ENCODE measurements at regions not wholly inside any gene's neighbourhood (a gene's known extent, or its start where the extent isn't known, plus 50 kb on each side); places are given as distances from the start of the nearest gene placed in this dataset.
"Not testable (repeated sequence)": the region's sequence is repeated elsewhere in the genome, so short reads cannot be mapped to it uniquely, and the experiment has no call there.

DNA sequence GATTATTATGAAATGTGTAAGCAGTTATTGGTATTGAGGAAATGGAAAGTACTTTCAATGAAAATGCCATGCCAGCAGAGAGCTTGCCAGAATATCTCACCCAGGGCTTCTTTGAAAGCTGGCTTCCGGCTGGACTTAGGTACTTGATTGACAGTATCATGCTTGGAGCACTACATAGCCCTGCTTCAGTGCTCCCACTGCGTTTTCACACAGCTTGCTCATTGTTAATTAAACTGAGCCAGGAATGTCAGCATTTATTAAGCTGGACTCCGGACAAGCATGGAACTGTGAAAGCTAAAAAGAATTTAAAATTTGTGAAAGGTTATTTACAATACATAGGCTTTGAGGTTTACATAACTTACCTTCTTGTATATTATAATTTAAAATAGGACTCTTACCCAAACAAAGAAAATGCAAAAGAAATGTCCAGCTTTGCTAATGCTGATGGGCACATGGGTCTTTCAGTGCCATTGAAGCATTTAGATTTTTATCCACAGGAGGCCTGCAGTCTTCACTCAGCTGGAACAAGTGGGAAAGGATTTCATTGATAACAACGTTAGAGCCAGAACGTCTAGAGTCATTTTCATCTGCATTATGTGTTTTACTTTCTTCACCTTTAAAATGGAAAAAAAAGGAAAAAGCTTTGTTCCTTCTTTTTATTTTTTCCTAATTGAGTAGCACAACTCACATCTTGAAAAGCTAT is 1335.7 kb downstream of the KHDRBS2 start:
- TF ChIP-seq MYC (IDR thresholded peaks at IDR 0.05; ENCODE audit: low read depth, low read length): not testable (repeated sequence)
- TF ChIP-seq, protein P1, sequence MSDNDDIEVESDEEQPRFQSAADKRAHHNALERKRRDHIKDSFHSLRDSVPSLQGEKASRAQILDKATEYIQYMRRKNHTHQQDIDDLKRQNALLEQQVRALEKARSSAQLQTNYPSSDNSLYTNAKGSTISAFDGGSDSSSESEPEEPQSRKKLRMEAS (IDR thresholded peaks at IDR 0.05; ENCODE audit: low read depth, low read length): not testable (repeated sequence)
- TF ChIP-seq, protein P2, sequence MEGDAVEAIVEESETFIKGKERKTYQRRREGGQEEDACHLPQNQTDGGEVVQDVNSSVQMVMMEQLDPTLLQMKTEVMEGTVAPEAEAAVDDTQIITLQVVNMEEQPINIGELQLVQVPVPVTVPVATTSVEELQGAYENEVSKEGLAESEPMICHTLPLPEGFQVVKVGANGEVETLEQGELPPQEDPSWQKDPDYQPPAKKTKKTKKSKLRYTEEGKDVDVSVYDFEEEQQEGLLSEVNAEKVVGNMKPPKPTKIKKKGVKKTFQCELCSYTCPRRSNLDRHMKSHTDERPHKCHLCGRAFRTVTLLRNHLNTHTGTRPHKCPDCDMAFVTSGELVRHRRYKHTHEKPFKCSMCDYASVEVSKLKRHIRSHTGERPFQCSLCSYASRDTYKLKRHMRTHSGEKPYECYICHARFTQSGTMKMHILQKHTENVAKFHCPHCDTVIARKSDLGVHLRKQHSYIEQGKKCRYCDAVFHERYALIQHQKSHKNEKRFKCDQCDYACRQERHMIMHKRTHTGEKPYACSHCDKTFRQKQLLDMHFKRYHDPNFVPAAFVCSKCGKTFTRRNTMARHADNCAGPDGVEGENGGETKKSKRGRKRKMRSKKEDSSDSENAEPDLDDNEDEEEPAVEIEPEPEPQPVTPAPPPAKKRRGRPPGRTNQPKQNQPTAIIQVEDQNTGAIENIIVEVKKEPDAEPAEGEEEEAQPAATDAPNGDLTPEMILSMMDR (IDR thresholded peaks at IDR 0.05; ENCODE audit: low read depth, low read length): not testable (repeated sequence)

Measured in NB4 (cell line).